Esophagus squamous epithelium (tissue), 4 donors: ENCODE measurements at regions not wholly inside any gene's neighbourhood (a gene's known extent, or its start where the extent isn't known, plus 50 kb on each side); places are given as distances from the start of the nearest gene placed in this dataset.

ENCODE experiments used
- POLR2A ChIP-seq, 4 donors: fragments of 450-650 bp; IDR thresholded peaks; one replicate each; pipeline ENCODE4 v1.6.1; 2017; ENCODE audit warnings: antibody characterized with exemption in 4 of 4, mild to moderate bottlenecking in 4 of 4, moderate library complexity in 3 of 4
- TF ChIP-seq, protein P1 (sequence below), 6 experiments: fragments of 450-650 bp in 4 of 6; fragments of 200-600 bp in 2 of 6; sonication (generic) in 2 of 6; IDR thresholded peaks; one replicate each; pipeline ENCODE4 v1.5.1; 2016 to 2019; ENCODE audit warnings: antibody characterized with exemption in 6 of 6, mild to moderate bottlenecking in 4 of 6, moderate library complexity in 4 of 6

DNA sequence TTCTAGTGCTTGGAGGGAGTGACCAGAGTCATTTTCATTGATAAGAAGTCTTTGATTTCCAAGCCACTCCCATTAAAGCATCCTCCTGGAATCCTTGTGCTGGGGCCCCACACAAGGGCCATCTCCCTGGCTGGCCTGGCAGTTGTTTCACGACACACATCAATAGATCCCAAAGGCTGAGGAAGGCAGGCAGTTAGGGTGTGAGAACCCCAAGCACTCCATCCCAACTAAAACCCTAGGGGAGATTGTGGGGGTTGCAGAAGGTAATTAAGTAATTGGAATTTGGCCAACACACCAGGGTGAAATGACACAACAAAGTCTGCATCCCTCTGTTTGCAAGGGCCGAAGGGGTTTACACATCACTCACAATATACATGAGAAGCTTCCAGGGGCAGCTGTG, 578.1 kb upstream of the SYT4 start:
- TF ChIP-seq, protein P1, sequence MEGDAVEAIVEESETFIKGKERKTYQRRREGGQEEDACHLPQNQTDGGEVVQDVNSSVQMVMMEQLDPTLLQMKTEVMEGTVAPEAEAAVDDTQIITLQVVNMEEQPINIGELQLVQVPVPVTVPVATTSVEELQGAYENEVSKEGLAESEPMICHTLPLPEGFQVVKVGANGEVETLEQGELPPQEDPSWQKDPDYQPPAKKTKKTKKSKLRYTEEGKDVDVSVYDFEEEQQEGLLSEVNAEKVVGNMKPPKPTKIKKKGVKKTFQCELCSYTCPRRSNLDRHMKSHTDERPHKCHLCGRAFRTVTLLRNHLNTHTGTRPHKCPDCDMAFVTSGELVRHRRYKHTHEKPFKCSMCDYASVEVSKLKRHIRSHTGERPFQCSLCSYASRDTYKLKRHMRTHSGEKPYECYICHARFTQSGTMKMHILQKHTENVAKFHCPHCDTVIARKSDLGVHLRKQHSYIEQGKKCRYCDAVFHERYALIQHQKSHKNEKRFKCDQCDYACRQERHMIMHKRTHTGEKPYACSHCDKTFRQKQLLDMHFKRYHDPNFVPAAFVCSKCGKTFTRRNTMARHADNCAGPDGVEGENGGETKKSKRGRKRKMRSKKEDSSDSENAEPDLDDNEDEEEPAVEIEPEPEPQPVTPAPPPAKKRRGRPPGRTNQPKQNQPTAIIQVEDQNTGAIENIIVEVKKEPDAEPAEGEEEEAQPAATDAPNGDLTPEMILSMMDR (IDR thresholded peaks at IDR 0.05), result no peak
- TF ChIP-seq POLR2A (IDR thresholded peaks at IDR 0.05), result no peak
